ENCODE measurements at regions not wholly inside any gene's neighbourhood (a gene's known extent, or its start where the extent isn't known, plus 50 kb on each side); places are given as distances from the start of the nearest gene placed in this dataset.

DNA sequence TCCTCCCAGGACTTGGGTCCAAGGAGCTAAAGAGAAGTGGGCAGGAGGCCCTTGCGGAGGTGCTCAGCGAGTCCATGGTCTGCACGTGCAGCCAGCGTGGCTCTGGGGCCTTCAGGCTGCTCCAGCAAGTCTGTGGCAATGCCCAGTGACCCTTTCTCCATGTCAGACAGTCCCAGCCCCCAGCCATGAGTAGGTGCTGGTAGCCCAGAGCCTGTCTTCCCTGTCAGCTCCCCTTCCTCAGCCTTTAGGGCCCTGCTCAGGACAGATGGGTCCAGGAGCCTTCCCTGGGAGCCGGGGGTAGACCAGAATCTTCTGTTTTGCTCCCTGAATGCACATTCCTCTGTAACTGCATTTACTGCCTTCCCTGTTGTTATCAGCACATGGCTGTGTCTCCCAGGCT is 147.2 kb upstream of the IRX2 start (continued):
- no peak for TF ChIP-seq POLR2AphosphoS5 (IDR thresholded peaks at IDR 0.05; ENCODE audit: low read depth)
- no peak for TF ChIP-seq ZNF462 (CRISPR knock-in tag; IDR thresholded peaks at IDR 0.05)
- no peak for TF ChIP-seq EZH2 (IDR thresholded peaks at IDR 0.05; ENCODE audit: low read depth, unreplicated experiment)

GRCh38 chr5:2897276-2897961 is 145.9 kb upstream of the IRX2 start:
- H3K4me1 Mint-ChIP-seq, result no peaks in the 10 kb centered on the region; the same call in 2 of the 3 replicates
- H3K27me3 Mint-ChIP-seq (ENCODE audit: insufficient read depth, low read depth, poor library complexity), result peaks cover 9% of the 10 kb centered on the region
- Histone ChIP-seq H3K9me2 (ENCODE audit: insufficient read depth) (no peaks in the 10 kb centered on the region), H3K4me2 (no peak overlapping the region), H4K20me1 (replicated peaks; ENCODE audit: insufficient read depth) (no peaks in the 10 kb centered on the region), H3K36me3 (ENCODE audit: insufficient read depth) (no peaks in the 10 kb centered on the region), H3K27ac (ENCODE audit: low read depth) (no peak overlapping the region), H3K27me3 (ENCODE audit: insufficient read depth) (no peaks in the 10 kb centered on the region), H3K4me1 (ENCODE audit: insufficient read depth) (no peaks in the 10 kb centered on the region), H3K79me2 (replicated peaks; ENCODE audit: insufficient read depth) (no peaks in the 10 kb centered on the region), H3K4me3 (no peak overlapping the region), H2AFZ (no peak overlapping the region), H3F3A (replicated peaks; ENCODE audit: low read depth) (no peaks in the 10 kb centered on the region)
- DNase-seq (ENCODE audit: low spot score) (no peak), ATAC-seq (no peak)
- no peaks in the 10 kb centered on the region for H3K36me3 Mint-ChIP-seq (ENCODE audit: low read depth)
- H3K27ac Mint-ChIP-seq, result no peak overlapping the region
- H3K9me3 Mint-ChIP-seq, result no peaks in the 10 kb centered on the region; the same call in 2 of the 3 replicates
- TF ChIP-seq ZNF462 (CRISPR knock-in tag; IDR thresholded peaks at IDR 0.05) (no peak), STAT1 (IDR thresholded peaks at IDR 0.05; ENCODE audit: unreplicated experiment) (no peak)
- TF ChIP-seq, protein P1, sequence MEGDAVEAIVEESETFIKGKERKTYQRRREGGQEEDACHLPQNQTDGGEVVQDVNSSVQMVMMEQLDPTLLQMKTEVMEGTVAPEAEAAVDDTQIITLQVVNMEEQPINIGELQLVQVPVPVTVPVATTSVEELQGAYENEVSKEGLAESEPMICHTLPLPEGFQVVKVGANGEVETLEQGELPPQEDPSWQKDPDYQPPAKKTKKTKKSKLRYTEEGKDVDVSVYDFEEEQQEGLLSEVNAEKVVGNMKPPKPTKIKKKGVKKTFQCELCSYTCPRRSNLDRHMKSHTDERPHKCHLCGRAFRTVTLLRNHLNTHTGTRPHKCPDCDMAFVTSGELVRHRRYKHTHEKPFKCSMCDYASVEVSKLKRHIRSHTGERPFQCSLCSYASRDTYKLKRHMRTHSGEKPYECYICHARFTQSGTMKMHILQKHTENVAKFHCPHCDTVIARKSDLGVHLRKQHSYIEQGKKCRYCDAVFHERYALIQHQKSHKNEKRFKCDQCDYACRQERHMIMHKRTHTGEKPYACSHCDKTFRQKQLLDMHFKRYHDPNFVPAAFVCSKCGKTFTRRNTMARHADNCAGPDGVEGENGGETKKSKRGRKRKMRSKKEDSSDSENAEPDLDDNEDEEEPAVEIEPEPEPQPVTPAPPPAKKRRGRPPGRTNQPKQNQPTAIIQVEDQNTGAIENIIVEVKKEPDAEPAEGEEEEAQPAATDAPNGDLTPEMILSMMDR (conservative IDR thresholded peaks at IDR 0.05; ENCODE audit: low read depth in 2 of 2), result no peak
- H3K4me3 Mint-ChIP-seq, result no peak overlapping the region
